ENCODE measurements at regions not wholly inside any gene's neighbourhood (a gene's known extent, or its start where the extent isn't known, plus 50 kb on each side); places are given as distances from the start of the nearest gene placed in this dataset.

DNA sequence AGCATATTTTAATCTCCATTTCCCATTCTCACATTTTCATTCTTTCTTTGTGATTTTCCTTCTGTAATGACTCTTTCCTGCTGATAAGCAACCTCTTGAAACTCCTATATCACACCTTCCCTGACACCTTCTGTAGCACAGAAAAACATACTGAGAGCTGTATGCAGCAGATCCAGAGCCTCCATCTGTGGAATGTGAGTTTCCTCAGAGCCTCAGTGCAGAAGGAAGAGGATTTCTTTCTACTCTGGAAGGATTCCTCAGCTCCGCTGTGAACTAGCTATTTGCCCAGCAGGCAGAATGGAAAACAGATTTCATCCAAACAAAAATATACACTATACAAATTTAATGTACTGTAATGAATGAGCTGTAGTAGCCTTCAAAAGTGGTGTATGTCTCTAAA lies 841.3 kb upstream of the ZWINT start:
- no peak for ATAC-seq
- Mint-ChIP-seq H3K27ac (no peak overlapping the region), H3K9me3 (no peaks in the 10 kb centered on the region; the same call in 2 of the 3 replicates), H3K4me3 (no peak overlapping the region), H3K4me1 (no peaks in the 10 kb centered on the region; the same call in 2 of the 3 replicates), H3K36me3 (ENCODE audit: low read depth) (peaks cover 12% of the 10 kb centered on the region; the same call in 2 of the 3 replicates), H3K27me3 (ENCODE audit: insufficient read depth, low read depth, poor library complexity) (no peaks in the 10 kb centered on the region)
- Histone ChIP-seq H2AFZ (no peak overlapping the region), H3K27ac (ENCODE audit: low read depth) (no peak overlapping the region), H3K4me2 (no peak overlapping the region), H3K4me1 (ENCODE audit: insufficient read depth) (no peaks in the 10 kb centered on the region), H3K27me3 (ENCODE audit: insufficient read depth) (no peaks in the 10 kb centered on the region), H3K36me3 (ENCODE audit: insufficient read depth) (no peaks in the 10 kb centered on the region), H3K79me2 (replicated peaks; ENCODE audit: insufficient read depth) (no peaks in the 10 kb centered on the region; the same call in 1 of the 2 replicates), H3F3A (replicated peaks; ENCODE audit: low read depth) (no peaks in the 10 kb centered on the region), H3K4me3 (no peak overlapping the region), H4K20me1 (replicated peaks; ENCODE audit: insufficient read depth) (no peaks in the 10 kb centered on the region; the same call in 1 of the 2 replicates), H3K9me2 (ENCODE audit: insufficient read depth) (no peaks in the 10 kb centered on the region)
- TF ChIP-seq ZNF462 (CRISPR knock-in tag; IDR thresholded peaks at IDR 0.05), result no peak
- no peak for TF ChIP-seq ETS1 (IDR thresholded peaks at IDR 0.05)
- TF ChIP-seq NANOG (IDR thresholded peaks at IDR 0.05; ENCODE audit: borderline replicate concordance), result no peak
- TF ChIP-seq JUNB (IDR thresholded peaks at IDR 0.05; ENCODE audit: unreplicated experiment), result no peak
- no peak for TF ChIP-seq ZNF114 (CRISPR knock-in tag; IDR thresholded peaks at IDR 0.05)
- TF ChIP-seq STAT1 (IDR thresholded peaks at IDR 0.05; ENCODE audit: unreplicated experiment), result no peak
- TF ChIP-seq EZH2 (IDR thresholded peaks at IDR 0.05; ENCODE audit: low read depth, unreplicated experiment), result no peak
- TF ChIP-seq ZNF331 (CRISPR knock-in tag; IDR thresholded peaks at IDR 0.05; ENCODE audit: low read depth), result no peak
- TF ChIP-seq, protein P1, sequence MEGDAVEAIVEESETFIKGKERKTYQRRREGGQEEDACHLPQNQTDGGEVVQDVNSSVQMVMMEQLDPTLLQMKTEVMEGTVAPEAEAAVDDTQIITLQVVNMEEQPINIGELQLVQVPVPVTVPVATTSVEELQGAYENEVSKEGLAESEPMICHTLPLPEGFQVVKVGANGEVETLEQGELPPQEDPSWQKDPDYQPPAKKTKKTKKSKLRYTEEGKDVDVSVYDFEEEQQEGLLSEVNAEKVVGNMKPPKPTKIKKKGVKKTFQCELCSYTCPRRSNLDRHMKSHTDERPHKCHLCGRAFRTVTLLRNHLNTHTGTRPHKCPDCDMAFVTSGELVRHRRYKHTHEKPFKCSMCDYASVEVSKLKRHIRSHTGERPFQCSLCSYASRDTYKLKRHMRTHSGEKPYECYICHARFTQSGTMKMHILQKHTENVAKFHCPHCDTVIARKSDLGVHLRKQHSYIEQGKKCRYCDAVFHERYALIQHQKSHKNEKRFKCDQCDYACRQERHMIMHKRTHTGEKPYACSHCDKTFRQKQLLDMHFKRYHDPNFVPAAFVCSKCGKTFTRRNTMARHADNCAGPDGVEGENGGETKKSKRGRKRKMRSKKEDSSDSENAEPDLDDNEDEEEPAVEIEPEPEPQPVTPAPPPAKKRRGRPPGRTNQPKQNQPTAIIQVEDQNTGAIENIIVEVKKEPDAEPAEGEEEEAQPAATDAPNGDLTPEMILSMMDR (conservative IDR thresholded peaks at IDR 0.05; ENCODE audit: low read depth in 2 of 2), result no peak
- TF ChIP-seq EZH2phosphoT487 (IDR thresholded peaks at IDR 0.05; ENCODE audit: unreplicated experiment), result no peak
- TF ChIP-seq POLR2AphosphoS5 (IDR thresholded peaks at IDR 0.05; ENCODE audit: low read depth), result no peak
- TF ChIP-seq, protein P2, sequence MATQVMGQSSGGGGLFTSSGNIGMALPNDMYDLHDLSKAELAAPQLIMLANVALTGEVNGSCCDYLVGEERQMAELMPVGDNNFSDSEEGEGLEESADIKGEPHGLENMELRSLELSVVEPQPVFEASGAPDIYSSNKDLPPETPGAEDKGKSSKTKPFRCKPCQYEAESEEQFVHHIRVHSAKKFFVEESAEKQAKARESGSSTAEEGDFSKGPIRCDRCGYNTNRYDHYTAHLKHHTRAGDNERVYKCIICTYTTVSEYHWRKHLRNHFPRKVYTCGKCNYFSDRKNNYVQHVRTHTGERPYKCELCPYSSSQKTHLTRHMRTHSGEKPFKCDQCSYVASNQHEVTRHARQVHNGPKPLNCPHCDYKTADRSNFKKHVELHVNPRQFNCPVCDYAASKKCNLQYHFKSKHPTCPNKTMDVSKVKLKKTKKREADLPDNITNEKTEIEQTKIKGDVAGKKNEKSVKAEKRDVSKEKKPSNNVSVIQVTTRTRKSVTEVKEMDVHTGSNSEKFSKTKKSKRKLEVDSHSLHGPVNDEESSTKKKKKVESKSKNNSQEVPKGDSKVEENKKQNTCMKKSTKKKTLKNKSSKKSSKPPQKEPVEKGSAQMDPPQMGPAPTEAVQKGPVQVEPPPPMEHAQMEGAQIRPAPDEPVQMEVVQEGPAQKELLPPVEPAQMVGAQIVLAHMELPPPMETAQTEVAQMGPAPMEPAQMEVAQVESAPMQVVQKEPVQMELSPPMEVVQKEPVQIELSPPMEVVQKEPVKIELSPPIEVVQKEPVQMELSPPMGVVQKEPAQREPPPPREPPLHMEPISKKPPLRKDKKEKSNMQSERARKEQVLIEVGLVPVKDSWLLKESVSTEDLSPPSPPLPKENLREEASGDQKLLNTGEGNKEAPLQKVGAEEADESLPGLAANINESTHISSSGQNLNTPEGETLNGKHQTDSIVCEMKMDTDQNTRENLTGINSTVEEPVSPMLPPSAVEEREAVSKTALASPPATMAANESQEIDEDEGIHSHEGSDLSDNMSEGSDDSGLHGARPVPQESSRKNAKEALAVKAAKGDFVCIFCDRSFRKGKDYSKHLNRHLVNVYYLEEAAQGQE (IDR thresholded peaks at IDR 0.05; ENCODE audit: unreplicated experiment), result no peak
- TF ChIP-seq CREB1 (CRISPR knock-in tag; IDR thresholded peaks at IDR 0.05; ENCODE audit: low read depth), result no peak
- DNase-seq (ENCODE audit: low spot score), result no peak
